ENCODE measurements at regions not wholly inside any gene's neighbourhood (a gene's known extent, or its start where the extent isn't known, plus 50 kb on each side); places are given as distances from the start of the nearest gene placed in this dataset.

DNA sequence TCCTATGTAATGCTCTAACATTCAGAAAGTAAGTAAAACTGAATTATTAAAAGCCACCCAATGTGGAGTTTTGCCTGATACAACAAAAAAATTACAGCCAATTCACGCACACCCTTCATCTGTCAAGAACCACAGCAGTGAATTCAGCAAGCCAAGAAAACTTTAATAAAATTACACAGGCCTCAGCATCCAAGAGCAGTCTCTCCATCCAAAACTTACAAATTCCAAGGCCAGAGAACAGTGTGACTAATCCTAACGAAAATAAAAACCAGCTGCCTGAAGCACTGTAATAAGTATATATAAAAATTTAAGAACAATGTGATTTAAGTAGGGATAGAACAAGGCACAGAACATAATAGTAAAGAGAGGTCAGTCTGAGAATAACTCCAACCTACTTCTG is 54.2 kb downstream of the SIX6 start:
- DNase-seq: no peak

DNA sequence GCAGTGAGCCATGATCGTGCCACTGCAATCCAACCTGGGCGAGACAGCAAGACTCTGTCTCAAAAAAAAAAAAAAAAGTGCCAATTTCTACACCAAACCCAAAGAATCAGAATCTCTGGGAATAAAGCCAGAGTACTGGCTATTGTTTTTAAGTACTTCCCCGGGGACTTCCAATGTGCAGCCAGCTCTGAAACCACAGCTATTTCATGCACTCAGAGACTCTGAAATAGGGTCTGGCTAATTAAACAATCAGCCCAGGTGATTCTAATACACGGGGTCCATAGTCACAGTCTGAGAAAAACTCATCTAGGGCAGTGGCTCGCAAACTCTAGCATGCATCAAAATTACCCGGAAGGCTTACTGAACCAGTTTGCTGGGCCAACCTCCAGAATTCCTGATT is 56.3 kb downstream of the SIX6 start:
- no peak for DNase-seq

DNA sequence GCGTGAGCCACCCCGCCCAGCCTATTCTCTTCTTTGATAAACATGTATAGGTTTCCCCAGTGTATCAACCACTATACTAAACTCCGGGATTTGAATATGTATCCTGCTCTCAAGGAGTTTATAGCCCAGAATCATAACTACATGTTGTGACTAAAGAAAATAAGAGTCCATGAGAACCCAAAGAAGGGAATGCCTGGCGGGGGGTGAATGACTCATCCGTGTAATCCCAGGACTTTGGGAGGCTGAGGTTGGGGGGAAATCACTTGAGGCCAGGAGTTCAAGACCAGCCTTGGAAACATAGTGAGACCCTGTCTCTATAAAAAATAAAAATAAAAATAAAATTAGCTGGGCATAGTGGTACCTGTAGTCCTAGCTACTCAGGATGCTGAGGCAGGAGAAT is 57.2 kb downstream of the SIX6 start:
- no peak for DNase-seq

DNA sequence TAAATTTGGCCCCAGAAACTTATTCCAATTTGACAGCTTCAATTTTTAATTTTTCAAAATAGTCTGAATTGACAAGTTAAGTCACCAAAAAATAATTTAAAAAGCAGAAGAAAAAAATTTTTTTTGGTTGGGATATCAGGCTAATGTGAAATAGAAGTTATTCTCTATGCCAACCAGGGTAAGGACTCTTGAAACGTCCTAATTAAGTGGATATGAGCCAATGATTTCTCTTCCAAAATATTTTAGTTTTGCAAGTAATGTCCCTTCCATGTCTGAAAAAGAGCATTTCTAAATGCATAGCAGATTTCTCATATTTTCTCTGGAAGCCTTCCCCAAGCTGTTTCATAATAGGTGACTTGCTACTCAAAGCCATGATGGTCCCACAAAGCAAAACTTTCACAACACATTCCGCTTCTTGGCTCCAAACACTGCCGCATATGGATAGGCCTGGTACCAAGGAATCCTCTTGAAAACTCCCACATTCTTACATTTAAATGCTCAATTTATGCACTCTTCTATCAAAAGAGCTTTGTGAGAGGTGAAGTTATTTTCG is 65.1 kb downstream of the SIX6 start:
- no peak for DNase-seq

DNA sequence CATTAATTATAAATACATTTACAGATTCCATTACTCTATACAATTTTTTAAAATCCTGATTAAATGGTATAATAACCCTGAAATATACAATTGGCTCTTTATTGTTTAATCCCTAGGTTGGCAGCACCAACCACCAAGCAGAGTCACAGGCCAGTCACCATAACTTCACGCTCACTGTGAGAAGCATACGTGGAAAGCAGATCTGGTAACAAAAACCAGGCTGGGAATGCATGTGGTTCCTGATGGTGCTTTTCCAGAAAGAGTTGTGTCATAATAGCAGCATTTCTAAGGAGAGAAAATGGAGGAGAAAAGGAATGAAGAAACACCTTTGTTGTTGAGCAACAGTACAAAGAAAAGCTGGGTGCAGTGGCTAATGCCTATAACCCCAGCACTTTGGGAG is 66.1 kb downstream of the SIX6 start:
- DNase-seq: no peak

DNA sequence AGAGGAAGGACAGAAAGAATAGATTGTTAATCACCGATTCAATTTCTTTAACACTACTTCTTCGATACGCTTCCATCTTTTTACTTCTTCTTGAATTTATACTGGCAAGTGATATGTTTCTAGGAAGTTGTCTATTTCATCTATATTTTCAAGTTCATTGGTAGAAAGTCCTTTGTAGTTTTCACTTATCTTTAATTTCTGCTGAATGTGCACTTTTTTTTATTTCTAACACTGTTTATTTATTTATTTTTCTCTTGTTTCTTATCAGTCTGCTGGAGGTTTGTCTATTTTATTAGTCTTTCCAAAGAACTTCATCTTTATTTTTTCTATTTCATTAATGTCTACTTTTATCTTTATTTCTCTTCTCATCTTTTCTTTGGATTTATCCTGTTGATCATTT is 63.6 kb downstream of the SIX1 start:
- no peak for DNase-seq

DNA sequence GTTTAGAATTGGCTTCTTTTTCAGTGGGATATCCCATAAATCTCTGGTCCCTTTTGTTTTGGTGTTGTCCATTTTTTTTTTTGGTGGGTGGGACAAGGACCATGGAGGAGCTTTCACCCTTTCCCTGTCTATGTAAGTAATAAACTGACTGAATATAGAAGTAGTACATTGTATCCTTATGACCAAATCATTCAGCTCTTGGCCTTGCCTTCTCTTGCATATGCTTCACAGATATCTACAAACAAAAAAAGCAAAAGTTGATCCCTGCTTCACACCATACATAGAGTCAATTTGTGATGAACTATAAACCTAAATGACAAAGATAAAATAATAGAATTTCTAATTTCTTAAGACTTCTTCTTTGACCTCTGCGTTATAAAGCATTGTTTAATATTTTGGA is 59.8 kb downstream of the SIX1 start:
- DNase-seq: no peak

DNA sequence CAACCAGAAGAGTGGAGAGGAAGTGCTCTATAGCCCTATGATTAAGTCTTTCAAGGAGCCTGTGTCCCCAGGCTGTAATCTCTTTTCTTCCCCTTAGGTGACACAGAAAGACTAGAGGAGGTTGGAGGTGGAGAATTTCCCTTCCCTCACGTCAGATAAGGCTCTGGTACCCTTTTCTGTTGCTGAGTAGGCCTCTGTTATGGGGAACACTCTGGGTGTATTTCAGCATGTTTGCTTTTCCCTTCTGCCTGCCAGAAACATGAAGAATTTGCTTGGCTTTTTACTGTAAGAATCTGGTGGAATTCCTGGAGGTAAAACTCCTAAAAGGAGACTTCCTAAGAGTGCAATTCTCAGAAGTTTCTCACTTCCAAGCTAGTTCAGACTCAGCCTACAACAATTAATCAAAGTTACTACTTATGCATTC is 58.3 kb downstream of the SIX1 start:
- DNase-seq: peak; percentile 48

All from right forelimb (tissue), 1 donor.